IMR-90 (cell line): ENCODE measurements at regions not wholly inside any gene's neighbourhood (a gene's known extent, or its start where the extent isn't known, plus 50 kb on each side); places are given as distances from the start of the nearest gene placed in this dataset.

Source experiments
- CEBPB ChIP-seq: IDR thresholded peaks from 2 replicates; pipeline ENCODE4 v1.6.1; 2012; ENCODE audit warnings: low read depth, low read length, improper control_type of control experiment
- CHD1 ChIP-seq: IDR thresholded peaks from 2 replicates; pipeline ENCODE4 v1.6.1; 2012; ENCODE audit warnings: low read depth, low read length, improper control_type of control experiment
- CTCF ChIP-seq: conservative IDR thresholded peaks from 2 replicates; pipeline ENCODE4 v1.5.1; 2012; ENCODE audit warnings: mild to moderate bottlenecking, low read depth, low read length, improper control_type of control experiment
- ELK1 ChIP-seq: fragments of 150-350 bp; IDR thresholded peaks from 2 replicates; pipeline ENCODE4 v1.6.1; 2016; ENCODE audit warnings: low read depth, mild to moderate bottlenecking, low read length, moderate library complexity, borderline replicate concordance
- FOS ChIP-seq: fragments of 150-350 bp; IDR thresholded peaks from 2 replicates; pipeline ENCODE4 v1.6.1; 2016; ENCODE audit warnings: low read depth, low read length
- MXI1 ChIP-seq: IDR thresholded peaks from 2 replicates; pipeline ENCODE4 v1.6.1; 2012; ENCODE audit warnings: low read depth, mild to moderate bottlenecking, low read length, moderate library complexity, borderline replicate concordance
- NFE2L2 ChIP-seq: fragments of 150-350 bp; IDR thresholded peaks from 2 replicates; pipeline ENCODE4 v1.6.1; 2016; ENCODE audit warnings: low read depth, mild to moderate bottlenecking, low read length
- POLR2A ChIP-seq: IDR thresholded peaks from 2 replicates; pipeline ENCODE4 v1.6.1; 2012; ENCODE audit warnings: mild to moderate bottlenecking, low read depth, low read length
- RAD21 ChIP-seq: IDR thresholded peaks from 2 replicates; pipeline ENCODE4 v1.6.1; 2012; ENCODE audit warnings: low read length, improper control_type of control experiment
- RCOR1 ChIP-seq: IDR thresholded peaks from 2 replicates; pipeline ENCODE4 v1.6.1; 2012; ENCODE audit warnings: mild to moderate bottlenecking, low read length, improper control_type of control experiment; ENCODE audit not compliant: insufficient replicate concordance
- RFX5 ChIP-seq: IDR thresholded peaks from 2 replicates; pipeline ENCODE4 v1.8.0; 2012; ENCODE audit warnings: low read depth, mild to moderate bottlenecking, low read length, moderate library complexity
- SMC3 ChIP-seq: fragments of 150-350 bp; IDR thresholded peaks from 2 replicates; pipeline ENCODE4 v1.6.1; 2016; ENCODE audit warnings: low read depth, mild to moderate bottlenecking, antibody characterized with exemption, low read length, moderate library complexity
- USF2 ChIP-seq: fragments of 150-350 bp; IDR thresholded peaks from 2 replicates; pipeline ENCODE4 v1.6.1; 2017; ENCODE audit warnings: mild to moderate bottlenecking, antibody characterized with exemption, low read length, low read depth

DNA sequence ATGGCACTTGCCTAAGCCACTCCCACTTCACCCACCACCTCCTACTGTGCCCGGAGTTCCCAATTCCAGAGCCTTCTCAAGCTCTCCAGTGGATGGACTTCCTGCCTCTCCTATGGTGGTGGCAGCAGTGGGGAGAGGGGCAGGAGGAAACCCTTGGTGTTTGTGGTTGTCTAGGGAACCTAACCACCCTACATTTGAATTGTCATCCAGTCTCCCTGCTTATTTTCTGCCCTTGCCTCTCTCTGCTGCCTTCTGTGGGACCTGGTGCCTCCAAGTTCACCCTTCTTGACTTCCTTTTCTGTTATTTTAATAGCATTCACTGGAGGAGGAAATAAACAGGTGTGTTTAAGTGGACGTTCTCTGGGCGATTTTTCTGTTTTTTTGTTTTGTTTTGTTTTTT lies 50.0 kb upstream of the HPCAL1 start:
- no peak for TF ChIP-seq CTCF
- TF ChIP-seq RAD21: no peak
- no peak for TF ChIP-seq POLR2A
- no peak for TF ChIP-seq RFX5
- no peak for TF ChIP-seq CEBPB
- TF ChIP-seq MXI1: no peak
- no peak for TF ChIP-seq ELK1
- no peak for TF ChIP-seq USF2
- no peak for TF ChIP-seq CHD1
- TF ChIP-seq RCOR1: no peak
- no peak for TF ChIP-seq FOS
- TF ChIP-seq SMC3: no peak
- no peak for TF ChIP-seq NFE2L2
